Mononuclear cell (primary cell): ENCODE measurements at regions not wholly inside any gene's neighbourhood (a gene's known extent, or its start where the extent isn't known, plus 50 kb on each side); places are given as distances from the start of the nearest gene placed in this dataset.

ENCODE experiments used
- H3K27me3 ChIP-seq: 2 replicates; pipeline ENCODE4 v1.6.0; 2011; ENCODE audit warnings: low read length, control low read depth; ENCODE audit not compliant: insufficient read depth
- H3K4me1 ChIP-seq: 2 replicates; pipeline ENCODE4 v1.5.1; 2011; ENCODE audit warnings: mild to moderate bottlenecking, low read length, control low read depth; ENCODE audit not compliant: insufficient read depth
- H3K4me3 ChIP-seq: 2 replicates; pipeline ENCODE4 v1.5.1; 2011; ENCODE audit warnings: mild to moderate bottlenecking, low read length, moderate library complexity
- H3K9me3 ChIP-seq: 2 replicates; pipeline ENCODE4 v1.5.1; 2011; ENCODE audit warnings: low read depth, mild to moderate bottlenecking, control low read depth, low read length

GRCh38 chr13:22030321-22030720 is 359.4 kb downstream of the FGF9 start:
- H3K9me3 ChIP-seq = no peaks in the 10 kb centered on the region
- H3K4me3 ChIP-seq = no peak overlapping the region
- H3K4me1 ChIP-seq = no peaks in the 10 kb centered on the region
- no peaks in the 10 kb centered on the region for H3K27me3 ChIP-seq

- Histone ChIP-seq H3K4me3 (no peak overlapping the region), H3K9me3 (no peaks in the 10 kb centered on the region), H3K4me1 (no peaks in the 10 kb centered on the region)
These were observed 360.9 kb downstream of the FGF9 start for GRCh38 chr13:22031702-22032286.

GRCh38 chr13:22032905-22033304 is 362.0 kb downstream of the FGF9 start:
- Histone ChIP-seq H3K27me3 (no peaks in the 10 kb centered on the region), H3K4me3 (no peak overlapping the region), H3K9me3 (no peaks in the 10 kb centered on the region), H3K4me1 (no peaks in the 10 kb centered on the region)

More at GRCh38 chr13:22031702-22032286, 360.9 kb downstream of the FGF9 start:
- no peaks in the 10 kb centered on the region for H3K27me3 ChIP-seq

GRCh38 chr13:22039961-22040360 is 369.1 kb downstream of the FGF9 start:
- Histone ChIP-seq H3K27me3 (no peaks in the 10 kb centered on the region), H3K4me1 (no peaks in the 10 kb centered on the region), H3K9me3 (no peaks in the 10 kb centered on the region)

GRCh38 chr13:22040810-22041364 is 370.0 kb downstream of the FGF9 start:
- Histone ChIP-seq H3K4me3 (peak overlapping the region; percentile 20), H3K9me3 (no peaks in the 10 kb centered on the region), H3K27me3 (no peaks in the 10 kb centered on the region), H3K4me1 (no peaks in the 10 kb centered on the region)

More at GRCh38 chr13:22039961-22040360, 369.1 kb downstream of the FGF9 start:
- H3K4me3 ChIP-seq = no peak overlapping the region

GRCh38 chr13:22041741-22042140 is 370.9 kb downstream of the FGF9 start:
- H3K9me3 ChIP-seq = no peaks in the 10 kb centered on the region
- H3K4me3 ChIP-seq = no peak overlapping the region
- no peaks in the 10 kb centered on the region for H3K27me3 ChIP-seq
- no peaks in the 10 kb centered on the region for H3K4me1 ChIP-seq

- Histone ChIP-seq H3K4me1 (peaks cover 5% of the 10 kb centered on the region), H3K4me3 (no peak overlapping the region), H3K9me3 (no peaks in the 10 kb centered on the region), H3K27me3 (no peaks in the 10 kb centered on the region)
These were observed 376.4 kb downstream of the FGF9 start for GRCh38 chr13:22047082-22047784.

- peaks cover 5% of the 10 kb centered on the region for H3K4me1 ChIP-seq
- no peaks in the 10 kb centered on the region for H3K27me3 ChIP-seq
- no peak overlapping the region for H3K4me3 ChIP-seq
- H3K9me3 ChIP-seq = no peaks in the 10 kb centered on the region
These were observed 376.9 kb downstream of the FGF9 start for GRCh38 chr13:22047785-22048104.

- Histone ChIP-seq H3K27me3 (no peaks in the 10 kb centered on the region), H3K4me3 (no peak overlapping the region), H3K4me1 (peaks cover 5% of the 10 kb centered on the region), H3K9me3 (no peaks in the 10 kb centered on the region)
These were observed 378.5 kb downstream of the FGF9 start for GRCh38 chr13:22049384-22049783.

GRCh38 chr13:22050951-22051563 is 380.2 kb downstream of the FGF9 start:
- Histone ChIP-seq H3K4me3 (no peak overlapping the region), H3K27me3 (no peaks in the 10 kb centered on the region), H3K9me3 (no peaks in the 10 kb centered on the region), H3K4me1 (peaks cover 5% of the 10 kb centered on the region)

GRCh38 chr13:22053053-22053452 is 382.2 kb downstream of the FGF9 start:
- Histone ChIP-seq H3K9me3 (no peaks in the 10 kb centered on the region), H3K4me3 (no peak overlapping the region), H3K27me3 (no peaks in the 10 kb centered on the region), H3K4me1 (peaks cover 5% of the 10 kb centered on the region)

- Histone ChIP-seq H3K4me3 (no peak overlapping the region), H3K27me3 (no peaks in the 10 kb centered on the region), H3K4me1 (peaks cover 9% of the 10 kb centered on the region), H3K9me3 (no peaks in the 10 kb centered on the region)
These were observed 384.4 kb downstream of the FGF9 start for GRCh38 chr13:22055259-22055658.

- Histone ChIP-seq H3K4me1 (peaks cover 37% of the 10 kb centered on the region), H3K4me3 (no peak overlapping the region), H3K27me3 (no peaks in the 10 kb centered on the region), H3K9me3 (no peaks in the 10 kb centered on the region)
These were observed 389.3 kb downstream of the FGF9 start for GRCh38 chr13:22060187-22060586.

GRCh38 chr13:22061371-22061805 is 390.5 kb downstream of the FGF9 start:
- Histone ChIP-seq H3K27me3 (no peaks in the 10 kb centered on the region), H3K4me1 (peaks cover 40% of the 10 kb centered on the region), H3K9me3 (no peaks in the 10 kb centered on the region), H3K4me3 (no peak overlapping the region)

GRCh38 chr13:22061806-22062391 is 391.0 kb downstream of the FGF9 start:
- Histone ChIP-seq H3K4me3 (no peak overlapping the region), H3K27me3 (no peaks in the 10 kb centered on the region), H3K9me3 (no peaks in the 10 kb centered on the region), H3K4me1 (peaks cover 40% of the 10 kb centered on the region)
